IMR-90 (cell line): ENCODE measurements at regions not wholly inside any gene's neighbourhood (a gene's known extent, or its start where the extent isn't known, plus 50 kb on each side); places are given as distances from the start of the nearest gene placed in this dataset.

Experiments used
- ATAC-seq: fragments of 200-7000 bp; cut with Tn5 transposase; 2 replicates; pipeline ENCODE4 v1.9.1; 2020; ENCODE audit warnings: low read depth, mild to moderate bottlenecking, moderate library complexity
- BruUV-seq: library from RNA; stranded (reverse); fragments of 400-500 nt; replicated peaks from 2 replicates; lab custom pipeline; 2021; lab: Mats Ljungman, UMichigan
- CTCF ChIA-PET: fragments of 300-600 bp; formaldehyde crosslinking; extraction: SDS; loops from one replicate; lab custom pipeline; 2021; ENCODE audit warnings: antibody characterized with exemption; lab: Yijun Ruan, JAX
- POLR2A ChIA-PET: fragments of 300-600 bp; sonication (Branson Sonifier 250); formaldehyde crosslinking; loops from one replicate; lab custom pipeline; 2022; ENCODE audit warnings: antibody characterized with exemption; ENCODE audit not compliant: unreplicated experiment; lab: Charles Lee
- DNase-seq: peaks from one replicate; pipeline ENCODE4 v3.0.0; 2013
- H2AFZ ChIP-seq: replicated peaks from 2 replicates; pipeline ENCODE3; 2013; ENCODE audit warnings: low read length, mild to moderate bottlenecking; ENCODE audit not compliant: poor library complexity
- H2AK5ac ChIP-seq: 2 replicates; pipeline ENCODE4 v1.6.1; 2013; ENCODE audit warnings: low read depth, low read length, inconsistent platforms
- H2AK9ac ChIP-seq: replicated peaks from 2 replicates; pipeline ENCODE3; 2013; ENCODE audit warnings: mild to moderate bottlenecking, low read depth, low read length, moderate library complexity; ENCODE audit not compliant: poor library complexity
- H2BK120ac ChIP-seq: 2 replicates; pipeline ENCODE4 v1.6.1; 2013; ENCODE audit warnings: low read depth, low read length, inconsistent platforms
- H2BK15ac ChIP-seq: 3 replicates; pipeline ENCODE4 v1.6.1; 2013; ENCODE audit warnings: low read depth, low read length, inconsistent platforms
- H2BK20ac ChIP-seq: 2 replicates; pipeline ENCODE4 v1.6.1; 2013; ENCODE audit warnings: low read depth, mild to moderate bottlenecking, inconsistent platforms, low read length, moderate library complexity
- H2BK5ac ChIP-seq: 2 replicates; pipeline ENCODE4 v1.6.1; 2013; ENCODE audit warnings: mild to moderate bottlenecking, low read depth, low read length, inconsistent platforms; ENCODE audit not compliant: poor library complexity, severe bottlenecking
- H3K14ac ChIP-seq: replicated peaks from 2 replicates; pipeline ENCODE4 v1.6.1; 2013; ENCODE audit warnings: low read depth, low read length, inconsistent platforms
- H3K18ac ChIP-seq: 2 replicates; pipeline ENCODE4 v1.6.1; 2013; ENCODE audit warnings: low read depth, low read length, control low read depth
- H3K23ac ChIP-seq: 2 replicates; pipeline ENCODE4 v1.6.1; 2013; ENCODE audit warnings: low read depth, low read length, inconsistent platforms
- H3K27ac ChIP-seq: 2 replicates; pipeline ENCODE4 v1.5.1; 2013; ENCODE audit warnings: mild to moderate bottlenecking, control low read depth, low read length; ENCODE audit not compliant: insufficient read depth
- H3K27me3 ChIP-seq: 2 replicates; pipeline ENCODE4 v1.6.1; 2013; ENCODE audit warnings: low read length; ENCODE audit not compliant: control insufficient read depth, insufficient read depth
- H3K36me3 ChIP-seq: 2 replicates; pipeline ENCODE4 v1.6.1; 2013; ENCODE audit warnings: low read length, mixed read lengths; ENCODE audit not compliant: control insufficient read depth, insufficient read depth
- H3K4ac ChIP-seq: 2 replicates; pipeline ENCODE4 v1.6.1; 2013; ENCODE audit warnings: low read depth, low read length, inconsistent platforms
- H3K4me1 ChIP-seq: 2 replicates; pipeline ENCODE4 v1.6.1; 2013; ENCODE audit warnings: low read length, mixed read lengths; ENCODE audit not compliant: control insufficient read depth, insufficient read depth
- H3K4me2 ChIP-seq: 2 replicates; pipeline ENCODE4 v1.6.1; 2013; ENCODE audit warnings: low read depth, mild to moderate bottlenecking, control low read depth, low read length, moderate library complexity
- H3K4me3 ChIP-seq: 2 replicates; pipeline ENCODE4 v1.5.1; 2013; ENCODE audit warnings: low read depth, mild to moderate bottlenecking, control low read depth, low read length, moderate library complexity; ENCODE audit not compliant: insufficient read depth
- H3K56ac ChIP-seq: 2 replicates; pipeline ENCODE4 v1.6.1; 2013; ENCODE audit warnings: low read length, inconsistent platforms; ENCODE audit not compliant: insufficient read depth; ENCODE audit errors: extremely low read depth
- H3K79me1 ChIP-seq, 2 experiments: 2 replicates each; pipeline ENCODE4 v1.6.1; 2013; ENCODE audit warnings: low read length in 2 of 2, inconsistent platforms in 1 of 2, low read depth in 1 of 2
- H3K9ac ChIP-seq: 2 replicates; pipeline ENCODE4 v1.6.1; 2013; ENCODE audit warnings: low read depth, low read length, control low read depth
- H3K9me1 ChIP-seq: 2 replicates; pipeline ENCODE4 v1.6.1; 2013; ENCODE audit warnings: low read length, inconsistent platforms; ENCODE audit not compliant: insufficient read depth
- H3K9me3 ChIP-seq: 2 replicates; pipeline ENCODE4 v1.6.1; 2013; ENCODE audit warnings: low read length; ENCODE audit not compliant: control insufficient read depth, insufficient read depth
- H4K20me1 ChIP-seq: 2 replicates; pipeline ENCODE4 v1.6.1; 2013; ENCODE audit warnings: low read length, inconsistent platforms; ENCODE audit not compliant: insufficient read depth
- H4K5ac ChIP-seq: 2 replicates; pipeline ENCODE4 v1.6.1; 2013; ENCODE audit warnings: mild to moderate bottlenecking, low read depth, low read length, control low read depth
- H4K8ac ChIP-seq, 2 experiments: 2 replicates each; pipeline ENCODE4 v1.6.1; 2013; ENCODE audit warnings: low read depth in 2 of 2, low read length in 2 of 2, control low read depth in 1 of 2, inconsistent platforms in 1 of 2
- H4K91ac ChIP-seq: 2 replicates; pipeline ENCODE4 v1.6.1; 2013; ENCODE audit warnings: low read depth, low read length, inconsistent platforms; ENCODE audit not compliant: insufficient read depth
- BHLHE40 ChIP-seq: fragments of 150-350 bp; IDR thresholded peaks from 2 replicates; pipeline ENCODE4 v1.6.1; 2016; ENCODE audit warnings: mild to moderate bottlenecking, low read depth, low read length
- CEBPB ChIP-seq: IDR thresholded peaks from 2 replicates; pipeline ENCODE4 v1.6.1; 2012; ENCODE audit warnings: low read depth, low read length, improper control_type of control experiment
- CHD1 ChIP-seq: IDR thresholded peaks from 2 replicates; pipeline ENCODE4 v1.6.1; 2012; ENCODE audit warnings: low read depth, low read length, improper control_type of control experiment
- FOS ChIP-seq: fragments of 150-350 bp; IDR thresholded peaks from 2 replicates; pipeline ENCODE4 v1.6.1; 2016; ENCODE audit warnings: low read depth, low read length
- MAFK ChIP-seq: IDR thresholded peaks from 2 replicates; pipeline ENCODE4 v1.6.1; 2012; ENCODE audit warnings: low read depth, low read length, improper control_type of control experiment
- MAZ ChIP-seq: IDR thresholded peaks from 2 replicates; pipeline ENCODE4 v1.6.1; 2012; ENCODE audit warnings: low read depth, mild to moderate bottlenecking, low read length, improper control_type of control experiment, moderate library complexity, borderline replicate concordance
- MXI1 ChIP-seq: IDR thresholded peaks from 2 replicates; pipeline ENCODE4 v1.6.1; 2012; ENCODE audit warnings: low read depth, mild to moderate bottlenecking, low read length, moderate library complexity, borderline replicate concordance
- NFE2L2 ChIP-seq: fragments of 150-350 bp; IDR thresholded peaks from 2 replicates; pipeline ENCODE4 v1.6.1; 2016; ENCODE audit warnings: low read depth, mild to moderate bottlenecking, low read length
- POLR2A ChIP-seq: IDR thresholded peaks from 2 replicates; pipeline ENCODE4 v1.6.1; 2012; ENCODE audit warnings: mild to moderate bottlenecking, low read depth, low read length
- RAD21 ChIP-seq: IDR thresholded peaks from 2 replicates; pipeline ENCODE4 v1.6.1; 2012; ENCODE audit warnings: low read length, improper control_type of control experiment
- RCOR1 ChIP-seq: IDR thresholded peaks from 2 replicates; pipeline ENCODE4 v1.6.1; 2012; ENCODE audit warnings: mild to moderate bottlenecking, low read length, improper control_type of control experiment; ENCODE audit not compliant: insufficient replicate concordance
- RFX5 ChIP-seq: IDR thresholded peaks from 2 replicates; pipeline ENCODE4 v1.8.0; 2012; ENCODE audit warnings: low read depth, mild to moderate bottlenecking, low read length, moderate library complexity
- SMC3 ChIP-seq: fragments of 150-350 bp; IDR thresholded peaks from 2 replicates; pipeline ENCODE4 v1.6.1; 2016; ENCODE audit warnings: low read depth, mild to moderate bottlenecking, antibody characterized with exemption, low read length, moderate library complexity
- WGBS, 2 experiments: methylation state at CpG; one replicate each; pipeline versions ENCODE4 v1.1.5 to v1.1.7; 2013; ENCODE audit warnings: missing lambda C conversion rate in 2 of 2; ENCODE audit not compliant: insufficient read length in 1 of 2; ENCODE audit errors: extremely low coverage in 2 of 2; 5-methylcytosine and 5-hydroxymethylcytosine counted together
- dilution Hi-C: fragments of 300-500 bp; cut with HindIII; formaldehyde crosslinking; loops from one replicate; pipeline ENCODE4 v1.14.3; 2018; ENCODE audit warnings: low sequenced_read_pairs; ENCODE audit not compliant: unreplicated experiment
- in situ Hi-C: fragments of 300-500 bp; cut with MboI; formaldehyde crosslinking; loops from 3 replicates; pipeline ENCODE4 v1.14.3; 2019; ENCODE audit warnings: low sequenced_read_pairs, inconsistent platforms, mixed read lengths
- intact Hi-C: fragments of 100-400 bp; cut with micrococcal nuclease; formaldehyde crosslinking; loops from 2 replicates; pipeline ENCODE4 v1.10.0; 2022
- TF ChIP-seq, protein P1 (sequence below): fragments of 150-350 bp; IDR thresholded peaks from 2 replicates; pipeline ENCODE4 v1.6.1; 2017; ENCODE audit warnings: mild to moderate bottlenecking, antibody characterized with exemption, low read length, low read depth
- TF ChIP-seq, protein P2 (sequence below): fragments of 150-350 bp; IDR thresholded peaks from 2 replicates; pipeline ENCODE4 v1.6.1; 2016; ENCODE audit warnings: low read depth, mild to moderate bottlenecking, low read length, moderate library complexity, borderline replicate concordance
- TF ChIP-seq, protein P3 (sequence below): conservative IDR thresholded peaks from 2 replicates; pipeline ENCODE4 v1.5.1; 2012; ENCODE audit warnings: mild to moderate bottlenecking, low read depth, low read length, improper control_type of control experiment

DNA sequence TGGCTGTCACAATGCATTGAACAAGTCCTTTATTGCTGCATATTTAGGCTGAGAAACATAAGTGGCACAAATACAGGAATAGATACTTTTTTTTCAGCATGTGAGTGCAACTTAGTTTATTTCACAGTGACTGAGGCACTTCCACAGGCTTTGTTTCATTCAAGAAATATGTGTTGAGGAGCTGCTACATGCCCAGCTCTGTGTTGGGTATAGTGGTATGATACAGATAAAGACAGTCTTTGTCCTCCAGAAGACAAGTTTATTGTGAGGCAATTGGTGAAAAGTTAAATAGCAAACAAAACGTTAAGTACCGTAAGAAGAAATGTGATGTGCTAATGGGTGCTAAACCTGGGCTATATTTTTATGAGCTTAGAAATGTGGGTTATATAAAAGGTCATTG is 186.4 kb downstream of the SPRY1 start:
- Histone ChIP-seq H3K4ac (no peak overlapping the region), H3K18ac (no peak overlapping the region), H3K4me2 (no peak overlapping the region), H2BK5ac (no peak overlapping the region), H2BK15ac (no peak overlapping the region), H3K27ac (no peak overlapping the region), H4K91ac (no peak overlapping the region), H2BK20ac (no peak overlapping the region), H2AK5ac (no peak overlapping the region), H2BK120ac (no peak overlapping the region), H3K56ac (no peak overlapping the region), H3K4me3 (no peak overlapping the region), H3K36me3 (0 out of 2 replicates have a peak, but pooled peaks cover 3% of the 10 kb centered on the region), H3K27me3 (no peaks in the 10 kb centered on the region), H2AK9ac (no peak overlapping the region), H4K8ac (no peak overlapping the region), H3K4me1 (peaks cover 5% of the 10 kb centered on the region; the same call in 1 of the 2 replicates), H3K79me1 (no peaks in the 10 kb centered on the region), H2AFZ (no peak overlapping the region), H3K9me1 (peaks cover 6% of the 10 kb centered on the region), H3K9me3 (peaks cover 10% of the 10 kb centered on the region), H4K20me1 (no peaks in the 10 kb centered on the region), H3K23ac (no peak overlapping the region), H3K14ac (no peak overlapping the region), H3K9ac (no peak overlapping the region), H4K5ac (no peak overlapping the region)
- DNase-seq = no peak
- WGBS, 2 experiments = no CpG with 5 or more reads among the region's 2 CpGs
- ChIA-PET CTCF (no interaction called here), POLR2A (no interaction called here)
- intact Hi-C loops (no loop called here), dilution Hi-C loops (no loop called here), in situ Hi-C loops (no loop called here)
- ATAC-seq = no peak
- BruUV-seq = no TSS peak
- TF ChIP-seq RFX5 (no peak), MAZ (no peak), BHLHE40 (no peak), POLR2A (no peak), CHD1 (no peak), MAFK (no peak), NFE2L2 (no peak), FOS (no peak), MXI1 (no peak), CEBPB (no peak), SMC3 (no peak), RCOR1 (no peak), RAD21 (no peak)
- TF ChIP-seq, protein P1, sequence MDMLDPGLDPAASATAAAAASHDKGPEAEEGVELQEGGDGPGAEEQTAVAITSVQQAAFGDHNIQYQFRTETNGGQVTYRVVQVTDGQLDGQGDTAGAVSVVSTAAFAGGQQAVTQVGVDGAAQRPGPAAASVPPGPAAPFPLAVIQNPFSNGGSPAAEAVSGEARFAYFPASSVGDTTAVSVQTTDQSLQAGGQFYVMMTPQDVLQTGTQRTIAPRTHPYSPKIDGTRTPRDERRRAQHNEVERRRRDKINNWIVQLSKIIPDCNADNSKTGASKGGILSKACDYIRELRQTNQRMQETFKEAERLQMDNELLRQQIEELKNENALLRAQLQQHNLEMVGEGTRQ = no peak
- TF ChIP-seq, protein P2, sequence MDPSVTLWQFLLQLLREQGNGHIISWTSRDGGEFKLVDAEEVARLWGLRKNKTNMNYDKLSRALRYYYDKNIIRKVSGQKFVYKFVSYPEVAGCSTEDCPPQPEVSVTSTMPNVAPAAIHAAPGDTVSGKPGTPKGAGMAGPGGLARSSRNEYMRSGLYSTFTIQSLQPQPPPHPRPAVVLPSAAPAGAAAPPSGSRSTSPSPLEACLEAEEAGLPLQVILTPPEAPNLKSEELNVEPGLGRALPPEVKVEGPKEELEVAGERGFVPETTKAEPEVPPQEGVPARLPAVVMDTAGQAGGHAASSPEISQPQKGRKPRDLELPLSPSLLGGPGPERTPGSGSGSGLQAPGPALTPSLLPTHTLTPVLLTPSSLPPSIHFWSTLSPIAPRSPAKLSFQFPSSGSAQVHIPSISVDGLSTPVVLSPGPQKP = no peak
- TF ChIP-seq, protein P3, sequence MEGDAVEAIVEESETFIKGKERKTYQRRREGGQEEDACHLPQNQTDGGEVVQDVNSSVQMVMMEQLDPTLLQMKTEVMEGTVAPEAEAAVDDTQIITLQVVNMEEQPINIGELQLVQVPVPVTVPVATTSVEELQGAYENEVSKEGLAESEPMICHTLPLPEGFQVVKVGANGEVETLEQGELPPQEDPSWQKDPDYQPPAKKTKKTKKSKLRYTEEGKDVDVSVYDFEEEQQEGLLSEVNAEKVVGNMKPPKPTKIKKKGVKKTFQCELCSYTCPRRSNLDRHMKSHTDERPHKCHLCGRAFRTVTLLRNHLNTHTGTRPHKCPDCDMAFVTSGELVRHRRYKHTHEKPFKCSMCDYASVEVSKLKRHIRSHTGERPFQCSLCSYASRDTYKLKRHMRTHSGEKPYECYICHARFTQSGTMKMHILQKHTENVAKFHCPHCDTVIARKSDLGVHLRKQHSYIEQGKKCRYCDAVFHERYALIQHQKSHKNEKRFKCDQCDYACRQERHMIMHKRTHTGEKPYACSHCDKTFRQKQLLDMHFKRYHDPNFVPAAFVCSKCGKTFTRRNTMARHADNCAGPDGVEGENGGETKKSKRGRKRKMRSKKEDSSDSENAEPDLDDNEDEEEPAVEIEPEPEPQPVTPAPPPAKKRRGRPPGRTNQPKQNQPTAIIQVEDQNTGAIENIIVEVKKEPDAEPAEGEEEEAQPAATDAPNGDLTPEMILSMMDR = no peak
